Heart left ventricle (tissue), 16 donors: ENCODE measurements at regions not wholly inside any gene's neighbourhood (a gene's known extent, or its start where the extent isn't known, plus 50 kb on each side); places are given as distances from the start of the nearest gene placed in this dataset.

Experiments
- ATAC-seq, 4 donors: fragments of 200-7000 bp; cut with Tn5 transposase; one replicate each; pipeline ENCODE4 v1.9.1; 2020 to 2022; ENCODE audit warnings: moderate library complexity in 4 of 4, mild to moderate bottlenecking in 3 of 4, moderate number of reproducible peaks in 1 of 4
- DNase-seq, 5 donors: peaks; one replicate each; pipeline ENCODE4 v3.0.0-alpha.2; 2020
- H3K27ac ChIP-seq, 12 donors: fragments of 200-600 bp; sonication (generic) in 4 of 12; one replicate each; pipeline versions ENCODE4 v1.5.0 to v1.8.0; 2016 to 2022; ENCODE audit warnings: mild to moderate bottlenecking in 2 of 12
- H3K27me3 ChIP-seq, 9 donors: fragments of 200-600 bp; sonication (generic) in 2 of 9; one replicate each; pipeline versions ENCODE4 v1.5.1 to v1.8.0; 2016 to 2022; ENCODE audit warnings: mild to moderate bottlenecking in 3 of 9
- H3K36me3 ChIP-seq, 9 donors: fragments of 200-600 bp; sonication (generic) in 2 of 9; one replicate each; pipeline versions ENCODE4 v1.5.0 to v1.8.0; 2018 to 2022; ENCODE audit warnings: mild to moderate bottlenecking in 2 of 9
- H3K4me1 ChIP-seq, 12 donors: fragments of 200-600 bp; sonication (generic) in 4 of 12; one replicate each; pipeline versions ENCODE4 v1.5.0 to v1.8.0; 2016 to 2022; ENCODE audit warnings: mild to moderate bottlenecking in 3 of 12
- H3K4me3 ChIP-seq, 12 donors: fragments of 200-600 bp; sonication (generic) in 4 of 12; one replicate each; pipeline versions ENCODE4 v1.5.0 to v1.8.0; 2017 to 2022; ENCODE audit warnings: mild to moderate bottlenecking in 9 of 12, moderate library complexity in 4 of 12
- H3K9me3 ChIP-seq, 12 donors: fragments of 200-600 bp; sonication (generic) in 4 of 12; one replicate each; pipeline versions ENCODE4 v1.5.0 to v1.8.0; 2016 to 2022; ENCODE audit warnings: mild to moderate bottlenecking in 1 of 12
- POLR2A ChIP-seq, 2 donors: fragments of 450-650 bp; IDR thresholded peaks; one replicate each; pipeline ENCODE4 v1.6.1; 2017; ENCODE audit warnings: antibody characterized with exemption in 2 of 2, mild to moderate bottlenecking in 2 of 2, moderate library complexity in 2 of 2
- WGBS, 4 donors: extraction: QIAGEN DNeasy Blood & Tissue Kit in 2 of 4; methylation state at CpG; one replicate each; pipeline versions ENCODE4 v1.1.5 to v1.1.7; 2013 to 2018; 5-methylcytosine and 5-hydroxymethylcytosine counted together
- intact Hi-C, 10 donors: fragments of 100-400 bp; cut with DNase I; formaldehyde crosslinking; loops; one replicate each; pipeline versions ENCODE4 v1.11.1 to v1.14.2; 2022
- TF ChIP-seq, protein P1 (sequence below), 12 donors: fragments of 200-600 bp; sonication (generic) in 4 of 12; IDR thresholded peaks; one replicate each; pipeline versions ENCODE4 v1.5.0 to v1.8.0; 2018 to 2022; ENCODE audit warnings: antibody characterized with exemption in 12 of 12, mild to moderate bottlenecking in 5 of 12
- donor health status: ischemic (EF 13 %, LVEDD 7.1; RV severe dilation, severe dysfunction).
- donor health status: healthy with polysubstance abuse.
- donor health status: DM: no; HTN: yes; CAD: no.
- donor health status: DM: no; HTN: no; CAD: no.
- donor health status: ischemic (EF 25% LVEDD 6.9; RV normal size, moderate dysfunction).
- donor health status: ischemic (EF 25% LVEDD 5.7; RV mildly dilated, moderate dysfunction).
- donor health status: healthy.
- donor health status: DM: yes; HTN: yes; CAD: no.
- donor health status: ischemic (EF 35%, LVEDD 5.7; RV mildly dilated, moderate dysfunction).
- donor health status: nonischemic (EF 11% LVEDD 7.7; RV severe dilation, severe dysfunction).
- donor health status: DM: yes; HTN: yes; CAD: no.
- donor health status: PGD.
- donor health status: ischemic (EF 29% LVEDD 5.4; RV normal size, mild dysfunction).
- donor health status: nonischemic (EF 23%, LVEDD 6.1; RV moderate dilation, normal function).

GRCh38 chr22:41023299-41023623 lies 69.1 kb upstream of the EP300 start:
- ATAC-seq, result no peak
- Histone ChIP-seq H3K4me1 (peaks cover 0 to 25% (median 10%) of the 10 kb centered on the region in 12 donors), H3K36me3 (no peaks in the 10 kb centered on the region), H3K27me3 (no peaks in the 10 kb centered on the region), H3K4me3 (peak overlapping the region in 2 of 12 donors; percentile 82 to 84), H3K9me3 (no peaks in the 10 kb centered on the region), H3K27ac (peak overlapping the region in 8 of 12 donors; percentile 95 to 99 (median 97))
- intact Hi-C loops, result loop anchor here in 9 of 10 donors (2.0 to 10.0 kb wide), 6 partner anchors 26 to 502 kb away; partner anchors contain the start of genes RBX1 (in 6 of the 9) and EP300 (in 1 of the 9)
- 93 to 97% (median 95%) methylated on average over 5 of the region's 5 CpGs for WGBS, 4 donors
- TF ChIP-seq POLR2A (IDR thresholded peaks at IDR 0.05), result no peak
- TF ChIP-seq, protein P1, sequence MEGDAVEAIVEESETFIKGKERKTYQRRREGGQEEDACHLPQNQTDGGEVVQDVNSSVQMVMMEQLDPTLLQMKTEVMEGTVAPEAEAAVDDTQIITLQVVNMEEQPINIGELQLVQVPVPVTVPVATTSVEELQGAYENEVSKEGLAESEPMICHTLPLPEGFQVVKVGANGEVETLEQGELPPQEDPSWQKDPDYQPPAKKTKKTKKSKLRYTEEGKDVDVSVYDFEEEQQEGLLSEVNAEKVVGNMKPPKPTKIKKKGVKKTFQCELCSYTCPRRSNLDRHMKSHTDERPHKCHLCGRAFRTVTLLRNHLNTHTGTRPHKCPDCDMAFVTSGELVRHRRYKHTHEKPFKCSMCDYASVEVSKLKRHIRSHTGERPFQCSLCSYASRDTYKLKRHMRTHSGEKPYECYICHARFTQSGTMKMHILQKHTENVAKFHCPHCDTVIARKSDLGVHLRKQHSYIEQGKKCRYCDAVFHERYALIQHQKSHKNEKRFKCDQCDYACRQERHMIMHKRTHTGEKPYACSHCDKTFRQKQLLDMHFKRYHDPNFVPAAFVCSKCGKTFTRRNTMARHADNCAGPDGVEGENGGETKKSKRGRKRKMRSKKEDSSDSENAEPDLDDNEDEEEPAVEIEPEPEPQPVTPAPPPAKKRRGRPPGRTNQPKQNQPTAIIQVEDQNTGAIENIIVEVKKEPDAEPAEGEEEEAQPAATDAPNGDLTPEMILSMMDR (IDR thresholded peaks at IDR 0.05), result no peak
- DNase-seq, result no peak

DNA sequence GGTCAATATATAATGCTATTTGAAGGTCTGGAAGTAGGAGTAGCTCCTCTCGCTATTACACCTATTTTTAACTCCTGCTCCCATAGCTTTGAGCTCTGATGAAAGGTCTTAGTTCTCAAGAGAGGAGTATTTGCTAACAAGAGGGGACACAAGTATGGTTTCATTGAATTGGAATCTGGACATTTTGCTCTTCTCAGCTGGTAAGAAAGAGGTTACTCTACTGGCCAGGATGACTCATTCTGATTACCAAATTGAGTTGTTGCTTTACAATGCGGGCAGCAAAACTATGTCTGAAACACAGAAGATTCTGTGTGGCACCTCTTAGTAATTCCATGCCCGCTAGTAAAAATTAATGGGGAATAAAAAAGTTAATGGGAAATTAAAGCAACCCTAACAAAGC lies 63.6 kb upstream of the EP300 start:
- Histone ChIP-seq H3K4me1 (peaks cover 0 to 14% (median 0%) of the 10 kb centered on the region in 12 donors), H3K27me3 (no peaks in the 10 kb centered on the region), H3K9me3 (no peaks in the 10 kb centered on the region), H3K27ac (peak overlapping the region in 1 of 12 donors; percentile 41), H3K36me3 (no peaks in the 10 kb centered on the region), H3K4me3 (no peak overlapping the region)
- TF ChIP-seq, protein P1 (IDR thresholded peaks at IDR 0.05), result no peak
- no peak for TF ChIP-seq POLR2A (IDR thresholded peaks at IDR 0.05)
- DNase-seq, result no peak
- peak in 1 of 4 donors; percentile 42 for ATAC-seq
- intact Hi-C loops, result loop anchor here in 1 of 10 donors (10.0 kb wide), 1 partner anchor 496 kb away; no protein-coding TSS in a partner anchor
- WGBS, 4 donors, result 75 to 79% (median 79%) methylated on average over 3 of the region's 3 CpGs

GRCh38 chr22:41030891-41031290 lies 61.5 kb upstream of the EP300 start:
- Histone ChIP-seq H3K36me3 (no peaks in the 10 kb centered on the region), H3K27ac (no peak overlapping the region), H3K4me1 (peaks cover 0 to 19% (median 0%) of the 10 kb centered on the region in 12 donors), H3K9me3 (no peaks in the 10 kb centered on the region), H3K4me3 (no peak overlapping the region), H3K27me3 (no peaks in the 10 kb centered on the region)
- TF ChIP-seq, protein P1 (IDR thresholded peaks at IDR 0.05), result no peak
- TF ChIP-seq POLR2A (IDR thresholded peaks at IDR 0.05), result no peak
- no peak for DNase-seq
- 93 to 97% (median 94%) methylated on average over 4 of the region's 4 CpGs for WGBS, 4 donors
- ATAC-seq, result no peak
- intact Hi-C loops, result no loop called here

DNA sequence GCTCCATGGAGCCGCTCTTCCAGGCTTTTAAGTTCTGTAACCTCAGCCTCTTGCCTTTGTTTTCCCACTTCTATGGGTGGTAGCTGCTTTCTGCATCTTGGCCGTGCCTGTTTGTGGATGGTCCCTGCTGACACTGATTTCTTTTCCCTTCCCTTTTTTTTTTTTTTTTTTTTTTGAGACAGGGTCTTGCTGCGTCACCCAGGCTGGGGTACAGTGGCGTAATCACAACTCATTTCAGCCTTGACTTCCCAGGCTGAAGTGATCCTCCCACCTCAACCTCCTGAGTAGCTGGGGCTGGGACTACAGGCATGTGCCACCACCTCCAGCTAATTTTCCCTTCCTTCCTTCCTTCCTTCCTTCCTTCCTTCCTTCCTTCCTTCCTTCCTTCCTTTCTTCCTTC lies 57.7 kb upstream of the EP300 start:
- TF ChIP-seq, protein P1 (IDR thresholded peaks at IDR 0.05), result no peak
- no peak for TF ChIP-seq POLR2A (IDR thresholded peaks at IDR 0.05)
- intact Hi-C loops, result no loop called here

More for the DNA sequence above, 57.7 kb upstream of the EP300 start:
- H3K36me3 ChIP-seq, result no peaks in the 10 kb centered on the region
- H3K4me3 ChIP-seq, result no peak overlapping the region
- no peaks in the 10 kb centered on the region for H3K27me3 ChIP-seq
- no peaks in the 10 kb centered on the region for H3K9me3 ChIP-seq
- no peak overlapping the region for H3K27ac ChIP-seq
- DNase-seq (no peak), ATAC-seq (no peak)
- H3K4me1 ChIP-seq, result peaks cover 0 to 6% (median 0%) of the 10 kb centered on the region in 12 donors
- WGBS, 4 donors, result 60 to 79% (median 72%) methylated on average over 4 of the region's 4 CpGs
